ENCODE measurements at regions not wholly inside any gene's neighbourhood (a gene's known extent, or its start where the extent isn't known, plus 50 kb on each side); places are given as distances from the start of the nearest gene placed in this dataset.

DNA sequence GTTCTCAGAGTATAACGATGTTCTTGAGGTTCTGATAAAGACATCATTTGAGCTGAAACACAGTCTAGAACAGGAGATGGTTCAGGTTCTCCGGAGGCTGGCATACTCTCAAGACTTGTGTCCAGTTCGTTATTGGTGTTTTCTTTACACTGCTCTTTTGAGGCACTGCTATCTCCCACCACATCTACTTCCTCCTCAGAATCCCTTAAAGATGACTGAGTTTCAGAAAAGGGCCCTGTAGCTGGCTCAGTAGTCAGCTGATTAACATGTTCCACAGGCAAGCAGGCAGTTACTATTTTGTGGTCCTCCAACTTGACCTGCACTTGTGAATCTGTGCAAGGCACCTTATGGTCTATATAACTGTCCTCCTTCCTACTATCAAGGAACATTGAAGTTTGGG, 50.2 kb downstream of the ZZZ3 start:
- CTCF ChIA-PET (ENCODE audit: low intra/inter-chr PET ratio) = no interaction called here
- no peaks in the 10 kb centered on the region for H3K4me1 ChIP-seq (replicated peaks in 1 of 2; ENCODE audit: control insufficient read depth in 2 of 2, insufficient read depth in 2 of 2, low read length in 2 of 2)
- H3K27me3 ChIP-seq (ENCODE audit: control insufficient read depth in 2 of 2, insufficient read depth in 2 of 2, low read length in 2 of 2) = no peaks in the 10 kb centered on the region
- WGBS (ENCODE audit: insufficient coverage, low coverage, missing lambda C conversion rate) = 71% methylated on average over 3 of the region's 3 CpGs
- no TSS peak for BruUV-seq (replicated peaks)
- no peaks in the 10 kb centered on the region for H3K9me3 ChIP-seq (replicated peaks; ENCODE audit: control insufficient read depth, insufficient read depth, low read depth, low read length)
- POLR2A ChIA-PET = no interaction called here
- no peaks in the 10 kb centered on the region for H3K79me2 ChIP-seq (ENCODE audit: control insufficient read depth, insufficient read depth, low read length)
- H3K36me3 ChIP-seq (ENCODE audit: control insufficient read depth, insufficient read depth, low read length) = peaks cover 55% of the 10 kb centered on the region
- H3K9me1 ChIP-seq (ENCODE audit: control insufficient read depth, insufficient read depth, low read length) = no peaks in the 10 kb centered on the region
- H3K9ac ChIP-seq (ENCODE audit: insufficient read depth in 1 of 2, low read depth in 2 of 2, low read length in 2 of 2) = no peak overlapping the region
- TF ChIP-seq ZNF668 (CRISPR knock-in tag; IDR thresholded peaks at IDR 0.05) (no peak), NR2C1 (IDR thresholded peaks at IDR 0.05) (no peak), NR2C1 (tag; IDR thresholded peaks at IDR 0.05) (no peak), SMAD3 (CRISPR knock-in tag; conservative IDR thresholded peaks at IDR 0.05) (no peak), MBD2 (IDR thresholded peaks at IDR 0.05; ENCODE audit: borderline replicate concordance, low read depth) (no peak), GTF2E2 (tag; IDR thresholded peaks at IDR 0.05) (no peak), POLR2A (conservative IDR thresholded peaks at IDR 0.05) (no peak)
- TF ChIP-seq, protein P1, sequence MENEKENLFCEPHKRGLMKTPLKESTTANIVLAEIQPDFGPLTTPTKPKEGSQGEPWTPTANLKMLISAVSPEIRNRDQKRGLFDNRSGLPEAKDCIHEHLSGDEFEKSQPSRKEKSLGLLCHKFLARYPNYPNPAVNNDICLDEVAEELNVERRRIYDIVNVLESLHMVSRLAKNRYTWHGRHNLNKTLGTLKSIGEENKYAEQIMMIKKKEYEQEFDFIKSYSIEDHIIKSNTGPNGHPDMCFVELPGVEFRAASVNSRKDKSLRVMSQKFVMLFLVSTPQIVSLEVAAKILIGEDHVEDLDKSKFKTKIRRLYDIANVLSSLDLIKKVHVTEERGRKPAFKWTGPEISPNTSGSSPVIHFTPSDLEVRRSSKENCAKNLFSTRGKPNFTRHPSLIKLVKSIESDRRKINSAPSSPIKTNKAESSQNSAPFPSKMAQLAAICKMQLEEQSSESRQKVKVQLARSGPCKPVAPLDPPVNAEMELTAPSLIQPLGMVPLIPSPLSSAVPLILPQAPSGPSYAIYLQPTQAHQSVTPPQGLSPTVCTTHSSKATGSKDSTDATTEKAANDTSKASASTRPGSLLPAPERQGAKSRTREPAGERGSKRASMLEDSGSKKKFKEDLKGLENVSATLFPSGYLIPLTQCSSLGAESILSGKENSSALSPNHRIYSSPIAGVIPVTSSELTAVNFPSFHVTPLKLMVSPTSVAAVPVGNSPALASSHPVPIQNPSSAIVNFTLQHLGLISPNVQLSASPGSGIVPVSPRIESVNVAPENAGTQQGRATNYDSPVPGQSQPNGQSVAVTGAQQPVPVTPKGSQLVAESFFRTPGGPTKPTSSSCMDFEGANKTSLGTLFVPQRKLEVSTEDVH (IDR thresholded peaks at IDR 0.05; ENCODE audit: low read depth, partially characterized antibody) = no peak
- ATAC-seq (no peak; the same call in 2 of the 3 replicates), DNase-seq (ENCODE audit: extremely low read depth in 1 of 4, low spot score in 3 of 4) (no peak), FAIRE-seq (no peak)
- intact Hi-C loops (cut with micrococcal nuclease) (no loop called here), in situ Hi-C loops (cut with MboI) (no loop called here)
- H3K27ac ChIP-seq (ENCODE audit: extremely low read depth, low read depth, low read length) = no peak overlapping the region
- no peak overlapping the region for H3K4me3 ChIP-seq
- H4K20me1 ChIP-seq (replicated peaks; ENCODE audit: control insufficient read depth, insufficient read depth, low read length) = no peaks in the 10 kb centered on the region
- no peak overlapping the region for H3K4me2 ChIP-seq (ENCODE audit: insufficient read depth, low read length)
- no peak overlapping the region for H2AFZ ChIP-seq (ENCODE audit: low read depth, low read length)

Data from K562 (cell line).